Activated T-cell treated with anti-CD3 and anti-CD28 coated beads, Interleukin-2, amount 50 U/mL, for 72 hours (primary cell): ENCODE measurements at regions not wholly inside any gene's neighbourhood (a gene's known extent, or its start where the extent isn't known, plus 50 kb on each side); places are given as distances from the start of the nearest gene placed in this dataset.

Source experiments
- ATAC-seq, 2 donors: fragments of 150-1000 bp; cut with Tn5 transposase; replicated peaks in 1 of 2; 2 replicates each; pipeline ENCODE4 v1.10.0; 2021; ENCODE audit warnings: moderate library complexity in 2 of 2, mild to moderate bottlenecking in 1 of 2
- DNase-seq, 2 donors: peaks; one replicate each; pipeline ENCODE4 v3.0.0; 2021 to 2022; ENCODE audit warnings: mixed read lengths in 1 of 2
- H3K27ac Mint-ChIP-seq: one replicate; pipeline ENCODE4 v1.8.0; 2022; ENCODE audit warnings: mild to moderate bottlenecking, moderate library complexity, mixed read lengths
- H3K27me3 Mint-ChIP-seq: one replicate; pipeline ENCODE4 v1.8.0; 2022; ENCODE audit warnings: low read depth, mixed read lengths
- H3K36me3 Mint-ChIP-seq, 2 donors: one replicate each; pipeline ENCODE4 v1.8.0; 2022; ENCODE audit warnings: mixed read lengths in 2 of 2, mild to moderate bottlenecking in 1 of 2; ENCODE audit not compliant: insufficient read depth in 2 of 2
- H3K4me1 Mint-ChIP-seq: one replicate; pipeline ENCODE4 v1.8.0; 2022; ENCODE audit warnings: low read depth, mixed read lengths
- H3K4me3 Mint-ChIP-seq, 2 donors: one replicate each; pipeline ENCODE4 v1.8.0; 2022; ENCODE audit warnings: mild to moderate bottlenecking in 2 of 2, mixed read lengths in 2 of 2, moderate library complexity in 2 of 2
- H3K9me3 Mint-ChIP-seq, 2 donors: one replicate each; pipeline ENCODE4 v1.8.0; 2022; ENCODE audit warnings: mixed read lengths in 2 of 2

DNA sequence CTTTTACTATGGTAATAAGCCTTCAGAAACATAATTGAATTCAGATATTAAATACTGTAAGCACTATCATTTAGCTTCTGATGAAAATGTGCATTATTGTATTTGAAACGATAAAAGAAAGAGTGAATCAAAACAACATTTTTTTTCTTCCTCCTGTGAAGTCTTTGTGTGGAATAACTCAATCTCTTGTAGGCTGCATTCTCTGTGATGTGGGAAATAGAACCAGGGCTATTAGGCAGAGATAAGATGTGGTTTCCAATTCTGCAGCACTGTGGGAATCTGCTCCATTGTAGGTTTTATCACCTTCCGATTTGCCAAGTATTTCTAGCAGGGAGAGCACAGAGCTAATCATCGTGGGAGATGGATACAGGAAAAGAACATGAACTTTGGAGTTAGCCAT lies 624.5 kb downstream of the RBFOX1 start:
- ATAC-seq (no peak), DNase-seq (no peak)
- no peak overlapping the region for H3K27ac Mint-ChIP-seq
- H3K4me1 Mint-ChIP-seq: no peaks in the 10 kb centered on the region
- H3K36me3 Mint-ChIP-seq: peaks cover 0 to 2% of the 10 kb centered on the region in 2 donors
- H3K27me3 Mint-ChIP-seq: no peaks in the 10 kb centered on the region
- peaks cover 12 to 13% of the 10 kb centered on the region in 2 donors for H3K9me3 Mint-ChIP-seq
- no peak overlapping the region for H3K4me3 Mint-ChIP-seq

DNA sequence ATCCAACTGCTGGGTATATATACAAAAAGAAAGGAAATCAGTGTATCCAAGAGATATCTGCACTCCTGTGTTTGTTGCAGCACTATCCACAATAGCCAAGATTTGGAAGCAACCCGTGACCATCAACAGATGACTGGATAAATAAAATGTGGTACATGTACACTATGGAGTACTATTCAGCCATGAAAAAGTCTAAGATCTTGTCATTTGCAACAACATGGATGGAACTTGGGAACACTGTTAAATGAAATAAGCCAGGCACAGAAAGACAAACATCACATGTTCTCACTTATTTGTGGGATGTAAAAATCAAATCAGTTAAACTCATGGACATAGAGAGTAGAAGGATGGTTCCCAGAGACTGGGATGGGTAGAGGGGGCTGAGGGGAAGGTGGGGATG lies 620.7 kb downstream of the RBFOX1 start:
- no peak overlapping the region for H3K4me3 Mint-ChIP-seq
- H3K9me3 Mint-ChIP-seq: peaks cover 12% of the 10 kb centered on the region in 2 donors
- H3K4me1 Mint-ChIP-seq: no peaks in the 10 kb centered on the region
- no peaks in the 10 kb centered on the region for H3K36me3 Mint-ChIP-seq
- ATAC-seq (no peak), DNase-seq (no peak)
- no peaks in the 10 kb centered on the region for H3K27me3 Mint-ChIP-seq
- H3K27ac Mint-ChIP-seq: no peak overlapping the region

DNA sequence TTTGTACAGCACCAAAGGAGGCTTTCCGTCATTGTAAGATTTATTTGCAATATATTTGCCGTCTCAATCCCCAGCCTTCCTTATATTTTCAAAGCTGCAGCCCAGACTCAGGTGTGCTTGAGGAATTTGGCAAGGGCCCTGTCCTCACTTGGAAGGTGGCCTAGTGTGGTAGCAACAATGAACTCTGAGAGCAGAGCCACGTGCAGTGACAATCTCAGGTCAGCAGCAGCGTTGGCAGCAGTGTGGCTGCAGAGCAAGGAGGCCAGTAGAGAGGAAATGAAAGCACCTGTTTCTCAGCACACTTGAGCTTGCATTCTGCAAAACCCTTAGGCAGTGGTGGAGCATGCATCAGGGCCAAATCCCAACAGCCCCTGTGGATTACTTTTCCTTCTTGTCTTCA lies 613.5 kb downstream of the RBFOX1 start:
- ATAC-seq (no peak), DNase-seq (no peak)
- Mint-ChIP-seq H3K27me3 (no peaks in the 10 kb centered on the region), H3K4me1 (no peaks in the 10 kb centered on the region), H3K27ac (no peak overlapping the region), H3K36me3 (no peaks in the 10 kb centered on the region), H3K4me3 (no peak overlapping the region), H3K9me3 (peaks cover 5 to 11% of the 10 kb centered on the region in 2 donors)

GRCh38 chr16:7938175-7938574 lies 605.5 kb downstream of the RBFOX1 start:
- no peaks in the 10 kb centered on the region for H3K4me1 Mint-ChIP-seq
- H3K9me3 Mint-ChIP-seq: peaks cover 3 to 11% of the 10 kb centered on the region in 2 donors
- H3K36me3 Mint-ChIP-seq: no peaks in the 10 kb centered on the region
- ATAC-seq: no peak
- H3K27me3 Mint-ChIP-seq: no peaks in the 10 kb centered on the region
- H3K4me3 Mint-ChIP-seq: no peak overlapping the region
- DNase-seq: no peak
- H3K27ac Mint-ChIP-seq: no peak overlapping the region

DNA sequence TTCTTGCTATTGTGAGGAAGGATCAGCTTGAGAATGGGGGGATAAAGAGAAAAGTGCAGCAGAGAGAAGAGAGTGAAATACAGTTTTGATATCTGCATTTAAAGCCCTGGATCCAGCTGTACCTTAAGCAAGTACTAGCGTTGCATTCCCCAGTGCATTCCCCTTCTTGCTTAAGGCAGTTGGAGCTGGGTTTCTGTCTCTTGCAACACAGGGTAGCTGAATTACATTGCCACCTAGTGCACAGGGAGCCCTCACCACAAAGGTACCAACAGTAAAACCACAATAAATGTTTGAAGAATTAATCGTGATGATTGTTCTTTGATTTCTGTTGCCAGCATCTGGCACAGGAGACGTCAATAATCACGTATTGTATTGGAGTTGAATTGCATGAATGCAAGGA lies 588.7 kb downstream of the RBFOX1 start:
- Mint-ChIP-seq H3K27me3 (no peaks in the 10 kb centered on the region), H3K9me3 (peaks cover under 1 to 10% of the 10 kb centered on the region in 2 donors), H3K4me1 (no peaks in the 10 kb centered on the region), H3K27ac (no peak overlapping the region), H3K4me3 (no peak overlapping the region), H3K36me3 (peaks cover 0 to 2% of the 10 kb centered on the region in 2 donors)
- ATAC-seq (no peak), DNase-seq (no peak)

DNA sequence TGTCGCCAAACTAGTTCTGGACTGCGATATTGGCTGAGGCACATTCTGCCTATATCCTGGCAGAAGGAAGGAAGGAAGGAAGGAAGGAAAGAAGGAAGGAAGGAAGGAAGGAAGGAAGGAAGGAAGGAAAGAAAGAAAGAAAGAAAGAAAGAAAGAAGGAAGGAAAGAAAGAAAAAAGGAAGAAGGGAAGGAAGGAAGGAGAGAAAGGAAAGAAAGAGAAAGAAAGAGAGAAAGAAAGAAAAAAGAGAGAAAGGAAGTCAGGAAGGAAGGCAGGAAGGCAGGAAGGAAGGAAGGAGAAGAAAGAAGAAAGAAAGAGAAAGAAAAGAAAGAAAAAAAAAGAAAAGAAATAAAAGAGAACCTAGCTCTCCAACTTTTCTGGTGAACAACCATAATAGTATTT lies 587.1 kb downstream of the RBFOX1 start:
- peaks cover 3 to 11% of the 10 kb centered on the region in 2 donors for H3K9me3 Mint-ChIP-seq
- H3K27me3 Mint-ChIP-seq: no peaks in the 10 kb centered on the region
- no peaks in the 10 kb centered on the region for H3K4me1 Mint-ChIP-seq
- ATAC-seq (no peak), DNase-seq (no peak)
- no peak overlapping the region for H3K27ac Mint-ChIP-seq
- no peak overlapping the region for H3K4me3 Mint-ChIP-seq
- peaks cover 0 to 2% of the 10 kb centered on the region in 2 donors for H3K36me3 Mint-ChIP-seq

DNA sequence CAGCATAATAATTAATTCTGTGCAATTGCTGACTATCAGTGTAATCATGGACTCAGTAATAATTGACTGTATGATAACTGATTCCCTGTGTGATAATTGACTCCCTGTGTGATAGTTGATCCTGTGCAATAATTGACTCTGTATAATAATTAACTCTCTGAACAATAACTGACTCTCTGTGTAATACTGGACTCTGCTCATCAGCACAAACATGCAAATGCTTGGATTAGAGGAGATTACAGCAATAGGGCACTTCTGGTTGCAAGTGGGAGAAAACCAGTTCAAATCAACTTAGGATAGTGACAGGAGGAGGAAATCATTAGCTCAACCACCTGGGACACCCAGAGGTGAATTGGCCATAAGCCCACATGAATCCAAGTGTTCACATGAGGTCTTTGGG lies 582.1 kb downstream of the RBFOX1 start:
- Mint-ChIP-seq H3K9me3 (peaks cover 7 to 13% of the 10 kb centered on the region in 2 donors), H3K36me3 (no peaks in the 10 kb centered on the region), H3K27me3 (no peaks in the 10 kb centered on the region), H3K27ac (no peak overlapping the region), H3K4me1 (no peaks in the 10 kb centered on the region), H3K4me3 (no peak overlapping the region)
- ATAC-seq: no peak
- DNase-seq: no peak

DNA sequence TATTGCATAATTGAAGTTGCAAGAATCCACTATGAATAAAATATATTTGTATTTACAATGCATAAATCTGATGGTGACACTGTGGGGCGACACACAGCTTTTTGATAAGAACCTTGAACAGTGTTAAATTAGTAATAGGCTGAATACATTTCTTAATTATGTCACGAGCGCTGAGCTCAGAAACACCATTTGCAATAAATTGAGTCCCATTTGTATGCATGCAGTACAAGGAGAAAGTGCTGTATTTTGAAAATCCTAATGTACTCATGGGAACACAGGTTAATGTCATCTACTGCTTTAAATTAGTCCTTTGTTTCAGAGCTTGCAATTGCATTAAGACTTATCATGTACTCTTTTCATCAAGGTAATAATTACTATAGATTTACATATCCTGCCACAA lies 579.5 kb downstream of the RBFOX1 start:
- Mint-ChIP-seq H3K9me3 (peaks cover 11 to 13% of the 10 kb centered on the region in 2 donors), H3K36me3 (no peaks in the 10 kb centered on the region), H3K27me3 (no peaks in the 10 kb centered on the region), H3K27ac (no peak overlapping the region), H3K4me3 (no peak overlapping the region), H3K4me1 (no peaks in the 10 kb centered on the region)
- no peak for DNase-seq
- ATAC-seq: no peak

DNA sequence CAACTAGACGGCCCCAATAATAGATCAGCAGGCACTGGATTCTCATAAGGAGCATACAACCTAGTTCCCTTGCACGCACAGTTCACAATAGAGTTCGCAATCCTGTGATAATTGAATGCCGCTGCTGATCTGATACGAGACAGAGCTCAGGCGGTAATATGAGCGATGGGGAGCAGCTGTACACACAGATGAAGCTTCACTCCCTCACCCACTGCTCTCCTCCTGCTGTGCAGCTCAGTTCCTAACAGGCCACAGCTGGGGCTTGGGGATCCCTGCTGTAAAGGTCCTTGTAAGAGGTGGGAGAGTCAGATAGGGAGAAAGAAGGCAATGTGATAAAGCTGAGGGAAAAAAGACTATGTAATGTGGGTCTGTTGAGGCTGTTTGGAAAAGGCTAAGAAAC lies 577.5 kb downstream of the RBFOX1 start:
- DNase-seq (no peak), ATAC-seq (no peak)
- H3K27me3 Mint-ChIP-seq: no peaks in the 10 kb centered on the region
- no peak overlapping the region for H3K4me3 Mint-ChIP-seq
- H3K36me3 Mint-ChIP-seq: no peaks in the 10 kb centered on the region
- H3K27ac Mint-ChIP-seq: no peak overlapping the region
- H3K4me1 Mint-ChIP-seq: no peaks in the 10 kb centered on the region
- peaks cover 9 to 14% of the 10 kb centered on the region in 2 donors for H3K9me3 Mint-ChIP-seq

DNA sequence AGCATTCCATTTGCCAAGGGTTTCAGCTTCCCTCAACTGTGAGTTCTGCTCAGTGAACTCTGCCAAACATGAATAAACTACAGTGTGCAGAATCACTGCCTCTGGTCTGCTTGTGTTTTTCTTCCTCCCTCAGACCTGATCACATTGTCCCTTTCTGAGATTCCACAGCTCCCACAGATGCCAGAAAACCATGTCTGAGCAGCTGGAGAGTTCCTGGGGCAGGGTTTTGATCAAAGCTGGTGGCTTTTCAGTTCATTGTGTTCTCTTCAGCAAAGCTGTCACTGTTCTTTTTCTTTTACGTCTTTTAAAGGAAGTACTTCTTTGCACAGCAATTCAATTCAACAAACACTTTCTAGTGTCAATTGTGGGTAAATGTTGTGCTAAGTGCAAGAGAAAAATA lies 555.8 kb downstream of the RBFOX1 start:
- ATAC-seq: no peak
- H3K27ac Mint-ChIP-seq: no peak overlapping the region

GRCh38 chr16:7887316-7887715 lies 554.7 kb downstream of the RBFOX1 start:
- H3K9me3 Mint-ChIP-seq: peaks cover 4 to 7% of the 10 kb centered on the region in 2 donors
- no peak overlapping the region for H3K4me3 Mint-ChIP-seq
- DNase-seq: no peak
- H3K4me1 Mint-ChIP-seq: no peaks in the 10 kb centered on the region
- no peaks in the 10 kb centered on the region for H3K27me3 Mint-ChIP-seq
- H3K36me3 Mint-ChIP-seq: no peaks in the 10 kb centered on the region
- H3K27ac Mint-ChIP-seq: no peak overlapping the region
- ATAC-seq: no peak

More for the DNA sequence above, 555.8 kb downstream of the RBFOX1 start:
- Mint-ChIP-seq H3K27me3 (no peaks in the 10 kb centered on the region), H3K4me3 (no peak overlapping the region), H3K9me3 (peaks cover 6 to 7% of the 10 kb centered on the region in 2 donors), H3K4me1 (no peaks in the 10 kb centered on the region), H3K36me3 (no peaks in the 10 kb centered on the region)
- DNase-seq: no peak

DNA sequence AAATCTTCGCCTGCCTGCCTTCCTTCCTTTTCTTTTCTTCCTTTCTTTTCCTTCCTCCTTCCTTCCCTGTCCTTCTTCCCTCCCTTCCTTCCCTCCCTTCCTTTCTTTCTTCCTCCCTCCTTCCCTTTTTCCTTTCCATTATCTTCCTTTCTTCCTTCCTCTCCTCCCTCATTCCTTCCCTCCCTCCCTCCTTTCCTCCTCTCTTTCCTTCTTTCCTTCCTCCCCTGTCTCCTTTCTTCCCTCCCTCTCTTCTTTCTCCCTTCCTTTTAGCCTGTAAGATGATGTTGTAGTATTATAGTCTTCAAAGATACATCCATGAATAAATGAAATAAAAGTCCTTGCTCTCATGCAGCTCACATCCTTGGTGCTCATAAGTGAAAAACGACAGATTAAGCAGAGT lies 539.3 kb downstream of the RBFOX1 start:
- Mint-ChIP-seq H3K27me3 (no peaks in the 10 kb centered on the region), H3K27ac (no peak overlapping the region), H3K4me1 (no peaks in the 10 kb centered on the region), H3K9me3 (peaks cover 5 to 9% of the 10 kb centered on the region in 2 donors), H3K4me3 (no peak overlapping the region), H3K36me3 (peaks cover 0 to 2% of the 10 kb centered on the region in 2 donors)
- ATAC-seq: no peak
- DNase-seq: no peak

- H3K4me3 Mint-ChIP-seq: no peak overlapping the region
- peaks cover 0 to 2% of the 10 kb centered on the region in 2 donors for H3K36me3 Mint-ChIP-seq
- no peak for ATAC-seq
- no peak overlapping the region for H3K27ac Mint-ChIP-seq
- no peak for DNase-seq
- peaks cover 5 to 9% of the 10 kb centered on the region in 2 donors for H3K9me3 Mint-ChIP-seq
- no peaks in the 10 kb centered on the region for H3K4me1 Mint-ChIP-seq
- H3K27me3 Mint-ChIP-seq: no peaks in the 10 kb centered on the region
Observed at GRCh38 chr16:7871371-7871770, 538.7 kb downstream of the RBFOX1 start.

DNA sequence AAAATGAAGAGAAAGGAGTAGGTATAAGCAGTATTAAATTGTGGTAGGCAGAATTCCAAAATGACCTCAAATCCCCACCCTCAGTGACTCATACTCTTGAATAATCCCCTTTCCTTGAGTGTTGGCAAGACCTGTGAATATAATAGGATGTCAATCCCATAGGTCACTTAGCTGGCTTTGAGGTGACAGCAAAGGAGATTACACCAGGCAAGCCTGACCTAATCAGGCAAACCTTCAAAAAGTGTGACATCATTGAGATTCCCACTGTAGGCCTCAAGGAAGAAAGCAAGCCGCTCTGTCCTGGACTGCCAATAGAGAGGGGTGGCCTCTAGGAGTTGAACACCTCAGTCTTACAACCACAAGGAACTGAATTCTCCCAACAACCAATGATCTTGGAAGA lies 535.2 kb downstream of the RBFOX1 start:
- DNase-seq: no peak
- peaks cover 2 to 12% of the 10 kb centered on the region in 2 donors for H3K9me3 Mint-ChIP-seq
- no peak for ATAC-seq
- H3K4me3 Mint-ChIP-seq: no peak overlapping the region
- H3K27ac Mint-ChIP-seq: no peak overlapping the region
- H3K27me3 Mint-ChIP-seq: no peaks in the 10 kb centered on the region
- H3K36me3 Mint-ChIP-seq: peaks cover 0 to 4% of the 10 kb centered on the region in 2 donors
- no peaks in the 10 kb centered on the region for H3K4me1 Mint-ChIP-seq
